SK-N-SH (cell line): ENCODE measurements at regions not wholly inside any gene's neighbourhood (a gene's known extent, or its start where the extent isn't known, plus 50 kb on each side); places are given as distances from the start of the nearest gene placed in this dataset.

Experiments used
- CTCF ChIP-seq: fragments of 200-600 bp; sonication (generic); IDR thresholded peaks from 2 replicates; pipeline ENCODE4 v1.6.1; 2017; ENCODE audit warnings: antibody characterized with exemption, mild to moderate bottlenecking, moderate library complexity
- EP300 ChIP-seq, 2 experiments: IDR thresholded peaks; 2 replicates each; pipeline versions ENCODE4 v1.4.0 to v1.6.1; 2012; ENCODE audit warnings: borderline replicate concordance in 1 of 2, low read depth in 1 of 2, low read length in 1 of 2
- FOXJ3 ChIP-seq: sonication (generic); formaldehyde crosslinking; IDR thresholded peaks from 2 replicates; pipeline ENCODE4 v1.5.1; 2020; ENCODE audit warnings: mild to moderate bottlenecking, missing genetic modification reagents
- NRF1 ChIP-seq: IDR thresholded peaks from 2 replicates; pipeline ENCODE4 v1.6.1; 2012; ENCODE audit warnings: low read depth, mild to moderate bottlenecking, low read length
- REST ChIP-seq: IDR thresholded peaks from 2 replicates; pipeline ENCODE4 v1.6.1; 2012; ENCODE audit warnings: mild to moderate bottlenecking, low read depth, low read length, moderate library complexity

- TF ChIP-seq EP300 (IDR thresholded peaks at IDR 0.05; ENCODE audit: borderline replicate concordance in 1 of 2, low read depth in 1 of 2, low read length in 1 of 2) (no peak), NRF1 (no peak), CTCF (no peak), FOXJ3 (CRISPR knock-in tag) (no peak), REST (no peak)
Measured at GRCh38 chr15:31925541-31925940, 104.8 kb upstream of the CHRNA7 start.
